B cell (primary cell): ENCODE measurements at regions not wholly inside any gene's neighbourhood (a gene's known extent, or its start where the extent isn't known, plus 50 kb on each side); places are given as distances from the start of the nearest gene placed in this dataset.

Experiments
- ATAC-seq: fragments of 200-7000 bp; cut with Tn5 transposase; one replicate; pipeline ENCODE4 v1.10.0; 2021; ENCODE audit warnings: low read depth, mild to moderate bottlenecking, moderate number of reproducible peaks, moderate library complexity
- CTCF ChIA-PET: fragments of 350-600 bp; sonication (Branson Sonifier 250); formaldehyde crosslinking; loops from one replicate; lab custom pipeline; 2021; ENCODE audit warnings: antibody characterized with exemption, inconsistent platforms; lab: Charles Lee
- POLR2A ChIA-PET: fragments of 350-600 bp; sonication (Branson Sonifier 250); formaldehyde crosslinking; loops from one replicate; lab custom pipeline; 2021; ENCODE audit warnings: antibody characterized with exemption; lab: Charles Lee
- DNase-seq: peaks from one replicate; pipeline ENCODE4 v3.0.0; 2013
- H2AFZ ChIP-seq: 2 replicates; pipeline ENCODE4 v1.6.1; 2012; ENCODE audit warnings: mild to moderate bottlenecking, low read depth, low read length; ENCODE audit not compliant: insufficient read depth, poor library complexity, severe bottlenecking
- H3K27ac ChIP-seq, 2 donors: 1 replicate in 1 of 2; 2 replicates in 1 of 2; pipeline ENCODE4 v1.5.1; 2012 to 2013; ENCODE audit warnings: low read length in 2 of 2, mild to moderate bottlenecking in 2 of 2, moderate library complexity in 1 of 2
- H3K27me3 ChIP-seq, 4 experiments: fragments of 200-600 bp in 1 of 4; sonication (generic) in 1 of 4; replicated peaks in 1 of 4; 1 replicate in 2 of 4; 2 replicates in 2 of 4; pipeline versions ENCODE4 v1.6.1 to v1.7.0; 2013 to 2016; ENCODE audit warnings: low read length in 3 of 4, mild to moderate bottlenecking in 2 of 4, mixed read lengths in 1 of 4, moderate library complexity in 1 of 4; ENCODE audit not compliant: insufficient read depth in 4 of 4, control insufficient read depth in 3 of 4; ENCODE audit errors: control extremely low read depth in 1 of 4
- H3K36me3 ChIP-seq, 2 experiments: replicated peaks in 1 of 2; 1 replicate in 1 of 2; 2 replicates in 1 of 2; pipeline versions ENCODE4 v1.6.1 to v1.7.1; 2013; ENCODE audit warnings: low read length in 1 of 2; ENCODE audit not compliant: insufficient read depth in 2 of 2, control insufficient read depth in 1 of 2; ENCODE audit errors: control extremely low read depth in 1 of 2, extremely low read depth in 1 of 2
- H3K4me1 ChIP-seq, 2 donors: fragments of 200-600 bp in 1 of 2; sonication (generic) in 1 of 2; 1 replicate in 1 of 2; 2 replicates in 1 of 2; pipeline versions ENCODE4 v1.5.1 to v1.6.1; 2013 to 2017; ENCODE audit warnings: low read length in 2 of 2; ENCODE audit not compliant: control insufficient read depth in 2 of 2, insufficient read depth in 2 of 2
- H3K4me2 ChIP-seq: replicated peaks from 2 replicates; pipeline ENCODE3; 2012; ENCODE audit warnings: mild to moderate bottlenecking, low read depth, low read length; ENCODE audit not compliant: poor library complexity, severe bottlenecking
- H3K4me3 ChIP-seq, 5 experiments: fragments of 200-600 bp in 1 of 5; sonication (generic) in 1 of 5; 1 replicate in 3 of 5; 2 replicates in 2 of 5; pipeline versions ENCODE4 v1.5.1 to v1.7.0; 2011 to 2016; ENCODE audit warnings: low read length in 4 of 5, mild to moderate bottlenecking in 4 of 5, low read depth in 2 of 5, control low read depth in 1 of 5, moderate library complexity in 1 of 5; ENCODE audit not compliant: insufficient read depth in 1 of 5; ENCODE audit errors: control extremely low read depth in 1 of 5, extremely low read depth in 1 of 5
- H3K79me2 ChIP-seq: fragments of 200-600 bp; sonication (generic); one replicate; pipeline ENCODE4 v1.6.0; 2016; ENCODE audit warnings: low read length; ENCODE audit not compliant: control insufficient read depth, insufficient read depth
- H3K9ac ChIP-seq: fragments of 200-600 bp; sonication (generic); 2 replicates; pipeline ENCODE4 v1.6.1; 2017; ENCODE audit warnings: mild to moderate bottlenecking, low read length, moderate library complexity
- H3K9me3 ChIP-seq, 3 donors: one replicate each; pipeline versions ENCODE4 v1.6.1 to v1.7.1; 2013; ENCODE audit warnings: low read length in 2 of 3; ENCODE audit not compliant: control insufficient read depth in 2 of 3, insufficient read depth in 1 of 3; ENCODE audit errors: control extremely low read depth in 1 of 3
- H4K20me1 ChIP-seq: 2 replicates; pipeline ENCODE4 v1.6.0; 2012; ENCODE audit warnings: mild to moderate bottlenecking, low read length; ENCODE audit not compliant: insufficient read depth, control insufficient read depth, poor library complexity, severe bottlenecking
- H3K27ac Mint-ChIP-seq: one replicate; pipeline ENCODE4 v1.8.0; 2021; ENCODE audit warnings: mixed read lengths
- H3K27me3 Mint-ChIP-seq: one replicate; pipeline ENCODE4 v1.8.0; 2021; ENCODE audit warnings: mixed read lengths
- H3K4me1 Mint-ChIP-seq: one replicate; pipeline ENCODE4 v1.8.0; 2021; ENCODE audit warnings: mixed read lengths
- H3K4me3 Mint-ChIP-seq: one replicate; pipeline ENCODE4 v1.8.0; 2021; ENCODE audit warnings: mixed read lengths
- H3K9me3 Mint-ChIP-seq: one replicate; pipeline ENCODE4 v1.8.0; 2022; ENCODE audit warnings: mixed read lengths; ENCODE audit not compliant: insufficient read depth
- CTCF ChIP-seq: fragments of 200-600 bp; IDR thresholded peaks from one replicate; pipeline ENCODE4 v1.8.0; 2022; ENCODE audit warnings: antibody characterized with exemption, mild to moderate bottlenecking
- EZH2 ChIP-seq: IDR thresholded peaks from 2 replicates; pipeline ENCODE4 v1.6.1; 2012; ENCODE audit warnings: borderline replicate concordance, low read depth, mild to moderate bottlenecking, moderate library complexity, low read length; ENCODE audit not compliant: insufficient read depth, poor library complexity, severe bottlenecking
- WGBS: methylation state at CpG from one replicate; pipeline ENCODE4 v1.1.5; 2013; ENCODE audit warnings: missing lambda C conversion rate; ENCODE audit not compliant: insufficient coverage; 5-methylcytosine and 5-hydroxymethylcytosine counted together
- intact Hi-C: fragments of 100-400 bp; cut with micrococcal nuclease; formaldehyde crosslinking; loops from one replicate; pipeline ENCODE4 v1.10.0; 2022

GRCh38 chr1:190936337-190936736 lies 458.7 kb upstream of the BRINP3 start:
- no peaks in the 10 kb centered on the region for H3K27me3 ChIP-seq
- ATAC-seq = no peak
- no peaks in the 10 kb centered on the region for H3K27me3 Mint-ChIP-seq
- no peak overlapping the region for H3K27ac Mint-ChIP-seq
- ChIA-PET CTCF (no interaction called here), POLR2A (no interaction called here)
- no peak overlapping the region for H3K4me2 ChIP-seq
- H3K9ac ChIP-seq = no peak overlapping the region
- no peak for DNase-seq
- H3K27ac ChIP-seq = no peak overlapping the region
- no peaks in the 10 kb centered on the region for H3K9me3 Mint-ChIP-seq
- no peak overlapping the region for H3K4me3 ChIP-seq
- no CpG with 5 or more reads among the region's 1 CpG for WGBS
- TF ChIP-seq EZH2 (no peak), CTCF (no peak)
- H3K4me3 Mint-ChIP-seq = no peak overlapping the region
- no peak overlapping the region for H2AFZ ChIP-seq
- H3K4me1 Mint-ChIP-seq = no peaks in the 10 kb centered on the region
- no peaks in the 10 kb centered on the region for H3K79me2 ChIP-seq
- no peaks in the 10 kb centered on the region for H4K20me1 ChIP-seq
- intact Hi-C loops = no loop called here
- H3K4me1 ChIP-seq = no peaks in the 10 kb centered on the region
- no peaks in the 10 kb centered on the region for H3K9me3 ChIP-seq
- H3K36me3 ChIP-seq = no peaks in the 10 kb centered on the region

GRCh38 chr1:190940951-190941350 lies 463.3 kb upstream of the BRINP3 start:
- no peak overlapping the region for H3K27ac Mint-ChIP-seq
- Histone ChIP-seq H3K4me3 (no peak overlapping the region), H4K20me1 (no peaks in the 10 kb centered on the region), H3K27me3 (no peaks in the 10 kb centered on the region), H3K9me3 (no peaks in the 10 kb centered on the region), H3K9ac (no peak overlapping the region), H3K36me3 (no peaks in the 10 kb centered on the region), H3K4me2 (no peak overlapping the region), H3K79me2 (no peaks in the 10 kb centered on the region), H3K4me1 (no peaks in the 10 kb centered on the region), H2AFZ (no peak overlapping the region), H3K27ac (no peak overlapping the region)
- no peak for DNase-seq
- no peaks in the 10 kb centered on the region for H3K9me3 Mint-ChIP-seq
- CTCF ChIA-PET = no interaction called here
- no peak for TF ChIP-seq EZH2
- TF ChIP-seq CTCF = no peak
- WGBS = no CpG with 5 or more reads among the region's 2 CpGs
- H3K4me1 Mint-ChIP-seq = no peaks in the 10 kb centered on the region
- H3K4me3 Mint-ChIP-seq = no peak overlapping the region
- H3K27me3 Mint-ChIP-seq = no peaks in the 10 kb centered on the region
- no peak for ATAC-seq
- POLR2A ChIA-PET = no interaction called here
- intact Hi-C loops = no loop called here
